ENCODE measurements at regions not wholly inside any gene's neighbourhood (a gene's known extent, or its start where the extent isn't known, plus 50 kb on each side); places are given as distances from the start of the nearest gene placed in this dataset.
"Not testable (repeated sequence)": the region's sequence is repeated elsewhere in the genome, so short reads cannot be mapped to it uniquely, and the experiment has no call there.

- DNase-seq = no peak
These were observed 286.9 kb upstream of the USP25 start for GRCh38 chr21:15442743-15443469.

DNA sequence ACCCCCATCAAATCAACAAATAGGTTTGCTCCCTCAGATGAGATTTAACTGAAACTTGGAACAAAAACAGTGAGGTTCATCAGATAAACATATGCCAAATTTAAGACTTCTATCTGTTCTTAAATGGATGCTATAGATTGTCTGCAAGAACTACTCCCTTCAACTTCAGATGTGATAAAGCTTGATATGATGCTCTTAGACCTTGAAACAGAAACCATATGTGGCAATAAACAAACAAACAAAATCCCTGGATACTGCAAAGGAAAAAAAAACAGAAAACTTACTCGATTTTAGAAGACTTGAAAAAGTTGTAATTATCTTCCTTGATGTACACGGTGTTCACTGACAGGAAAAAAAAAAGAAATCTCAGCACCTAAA, 286.1 kb upstream of the USP25 start:
- no peak for DNase-seq

DNA sequence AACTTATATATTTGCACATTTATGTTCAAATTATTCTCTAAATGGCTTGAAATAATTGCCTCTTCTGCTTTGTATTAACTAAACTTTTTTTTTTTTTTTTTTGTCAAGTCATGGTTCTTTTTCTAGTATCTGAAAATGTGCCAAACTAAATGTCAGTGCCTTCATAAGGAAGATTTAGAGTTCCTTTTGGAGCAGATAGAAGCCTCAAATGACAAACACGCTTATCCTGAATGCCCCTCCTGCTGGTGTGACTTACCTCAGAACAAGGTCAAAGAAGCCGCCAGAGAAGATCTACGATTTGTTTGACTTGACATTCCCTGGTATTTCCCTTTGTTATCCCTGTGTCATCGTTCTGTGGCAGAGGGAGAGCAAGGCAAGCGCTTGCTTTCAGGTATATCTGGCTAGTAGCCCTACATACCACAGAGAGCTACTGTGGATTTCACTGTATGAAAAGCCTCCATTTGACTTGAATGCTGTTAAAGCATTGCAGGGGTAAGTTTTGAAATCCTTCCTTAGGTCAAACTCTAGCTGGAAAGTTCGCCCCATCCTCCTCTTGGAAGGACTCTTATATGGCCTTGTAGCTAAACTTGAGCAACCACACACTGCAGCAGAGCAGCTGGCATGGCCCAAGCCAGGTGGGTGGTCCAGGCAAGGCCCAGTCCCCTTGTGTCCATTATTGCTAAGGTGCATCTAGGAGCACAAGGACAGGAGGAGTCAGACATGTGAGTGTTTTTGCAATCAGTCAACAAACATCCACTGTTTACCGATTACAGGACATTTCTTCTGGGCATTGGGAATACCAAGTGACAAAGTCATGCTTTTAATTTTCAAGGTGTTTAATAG, 285.4 kb upstream of the USP25 start:
- no peak for DNase-seq

DNA sequence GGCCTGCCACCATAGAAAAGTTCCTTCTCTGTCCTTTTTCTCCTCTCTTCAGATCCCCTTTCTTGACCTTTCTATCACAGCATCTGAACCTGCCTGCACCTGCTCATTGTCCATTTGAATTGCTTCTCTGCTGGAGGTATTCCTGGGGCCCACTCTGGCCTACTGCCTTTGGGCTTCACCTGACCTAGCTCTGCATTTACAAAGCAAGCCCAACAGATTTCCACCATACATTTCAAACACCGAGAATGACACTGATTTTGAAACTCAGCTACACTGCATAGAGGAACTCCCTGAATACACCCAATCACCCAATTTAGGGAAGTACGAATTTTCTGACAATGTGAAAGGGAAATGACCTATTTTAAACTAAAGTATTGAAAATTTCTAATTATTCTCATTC, 284.5 kb upstream of the USP25 start:
- DNase-seq = no peak

GRCh38 chr21:15446223-15446622, 283.6 kb upstream of the USP25 start:
- DNase-seq = no peak

DNA sequence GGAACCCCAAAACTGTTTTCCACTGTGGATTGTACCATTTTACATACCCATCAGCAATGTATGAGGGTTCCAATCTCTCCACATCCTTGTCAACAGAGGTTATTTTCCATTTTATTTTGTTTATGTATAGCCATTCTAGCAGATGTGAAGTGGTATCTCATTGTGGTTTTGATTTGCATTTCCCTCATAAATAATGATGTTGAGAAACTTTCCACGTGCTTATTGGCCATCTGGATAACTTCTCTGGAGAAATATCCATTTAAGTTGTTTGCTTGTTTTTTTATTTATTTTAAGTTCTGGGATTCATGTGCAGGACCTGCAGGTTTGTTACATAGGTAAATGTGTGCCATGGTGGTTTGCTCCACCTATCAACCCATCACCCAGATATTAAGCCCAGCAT, 280.2 kb upstream of the USP25 start:
- DNase-seq = no peak

- DNase-seq = no peak
These were observed 276.5 kb upstream of the USP25 start for GRCh38 chr21:15453261-15453660.

DNA sequence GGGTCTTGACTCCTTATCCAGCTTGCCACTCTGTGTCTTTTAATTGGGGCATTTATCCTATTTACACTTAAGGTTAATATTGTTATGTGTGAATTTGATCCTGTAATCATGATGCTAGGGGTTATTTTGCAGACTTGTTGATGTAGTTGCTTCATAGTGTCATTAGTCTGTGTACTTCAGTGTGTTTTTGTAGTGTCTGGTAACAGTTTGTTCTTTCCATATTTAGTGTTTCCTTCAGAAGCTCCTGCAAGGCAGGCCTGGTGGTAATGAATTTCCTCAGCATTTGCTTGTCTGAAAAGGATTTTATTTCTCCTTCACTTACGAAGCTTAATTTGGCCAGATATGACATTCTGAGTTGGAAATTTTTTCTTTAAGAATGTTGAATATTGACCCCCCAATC, 276.0 kb upstream of the USP25 start:
- DNase-seq = not testable (repeated sequence)

GRCh38 chr21:15454931-15455330, 274.9 kb upstream of the USP25 start:
- DNase-seq = not testable (repeated sequence)

GRCh38 chr21:15455819-15456462, 273.8 kb upstream of the USP25 start:
- DNase-seq = no peak

DNA sequence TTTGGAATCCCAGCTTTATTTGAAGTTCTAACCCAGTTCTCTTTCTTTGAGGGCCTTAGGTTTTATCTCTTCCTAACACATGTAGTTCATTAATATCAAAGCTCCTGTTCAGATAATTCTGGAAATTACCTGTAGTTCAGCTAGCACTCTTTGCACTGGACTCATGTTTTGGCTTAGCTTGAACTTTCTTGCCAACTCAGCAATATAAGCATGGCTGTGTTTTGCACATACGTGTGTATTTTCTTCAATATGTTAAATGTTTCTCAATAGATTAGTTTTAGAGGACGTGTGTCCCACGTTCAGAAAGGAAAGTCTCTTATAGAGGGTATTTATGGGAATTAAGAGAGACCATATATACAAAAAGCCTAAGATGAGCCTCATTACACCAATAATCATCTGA, 271.8 kb upstream of the USP25 start:
- DNase-seq = no peak

DNA sequence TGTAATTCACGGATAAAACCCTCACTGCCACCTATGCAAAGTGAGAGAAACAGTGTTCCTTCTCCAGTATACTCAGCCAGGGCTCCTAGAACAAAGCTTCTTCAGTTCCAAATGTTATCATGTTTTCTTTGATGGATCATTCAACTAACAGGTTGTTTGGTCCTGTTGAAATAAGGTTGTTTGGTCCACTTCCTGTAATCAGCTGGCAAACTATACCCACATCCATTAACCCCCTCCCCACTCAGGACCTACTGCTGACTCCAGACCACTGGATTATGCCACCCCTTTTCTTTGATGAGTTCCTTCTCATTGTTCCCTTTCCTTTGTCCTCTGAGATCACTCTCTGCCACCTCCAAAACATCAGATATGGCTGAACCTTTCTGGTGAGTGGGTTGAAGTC, 267.7 kb upstream of the USP25 start:
- DNase-seq = no peak

DNA sequence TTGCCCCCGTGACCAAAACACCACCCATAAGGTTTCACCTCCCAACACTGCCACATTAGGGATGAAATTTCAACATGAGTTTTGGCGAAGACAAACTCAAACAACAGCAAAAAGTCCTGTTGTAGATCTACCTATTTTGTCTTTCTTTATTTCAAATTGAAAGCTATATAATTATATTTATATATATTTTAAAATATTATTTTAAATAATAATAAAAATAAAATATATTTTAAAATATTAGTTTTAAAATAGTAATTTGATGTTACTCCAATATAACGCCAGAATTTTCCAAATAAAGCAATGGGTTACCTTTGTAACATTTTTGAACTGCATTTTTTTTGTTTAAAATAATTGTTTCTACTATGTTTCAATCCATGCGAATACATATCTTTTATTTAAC, 263.5 kb upstream of the USP25 start:
- no peak for DNase-seq

GRCh38 chr21:15468368-15468767, 261.4 kb upstream of the USP25 start:
- DNase-seq = no peak

DNA sequence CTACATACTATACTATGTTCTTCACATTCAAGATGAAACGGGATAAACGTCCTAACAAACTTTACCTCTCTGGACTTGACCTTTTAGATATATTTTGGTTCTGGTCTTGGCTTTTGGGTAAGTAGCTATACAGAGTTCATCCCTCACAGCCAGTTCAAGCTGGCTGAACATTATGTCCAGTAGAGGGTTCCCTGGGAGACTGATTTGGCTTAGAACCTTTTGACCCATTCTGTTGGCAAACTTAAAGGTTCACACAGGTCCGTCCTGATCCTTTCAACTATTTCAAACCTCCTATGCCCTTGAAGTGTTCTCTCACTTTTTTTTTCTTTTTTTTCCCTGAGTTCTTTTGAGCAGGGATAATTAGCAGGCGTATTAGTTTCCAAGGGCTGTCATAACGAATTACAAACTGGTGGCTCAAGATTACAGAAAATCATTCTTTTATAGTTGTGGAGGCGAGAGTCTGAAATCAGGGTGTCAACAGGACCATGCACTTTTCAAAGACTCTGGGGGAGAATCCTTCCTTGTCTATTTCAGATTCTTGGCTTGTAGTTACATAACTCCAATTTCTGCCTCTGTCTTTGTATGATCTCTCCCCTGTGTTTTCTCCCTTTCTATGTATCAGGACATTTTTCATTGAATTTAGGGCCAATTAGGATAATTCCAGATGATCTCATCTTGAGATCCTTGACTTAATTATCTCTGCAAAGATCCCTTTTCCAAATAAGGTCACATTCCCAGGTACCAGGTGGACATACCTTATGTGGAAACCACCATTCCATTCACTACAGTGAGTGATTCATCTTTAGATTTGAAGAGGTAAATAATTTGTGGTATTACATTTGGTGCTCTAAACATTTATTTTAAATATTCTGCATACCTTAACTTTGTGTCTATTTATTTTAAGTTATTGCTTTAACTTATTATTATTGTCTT, 257.4 kb upstream of the USP25 start:
- DNase-seq = no peak

GRCh38 chr21:15477773-15478172, 252.0 kb upstream of the USP25 start:
- DNase-seq = not testable (repeated sequence)

GRCh38 chr21:15480160-15480559, 249.6 kb upstream of the USP25 start:
- no peak for DNase-seq

DNA sequence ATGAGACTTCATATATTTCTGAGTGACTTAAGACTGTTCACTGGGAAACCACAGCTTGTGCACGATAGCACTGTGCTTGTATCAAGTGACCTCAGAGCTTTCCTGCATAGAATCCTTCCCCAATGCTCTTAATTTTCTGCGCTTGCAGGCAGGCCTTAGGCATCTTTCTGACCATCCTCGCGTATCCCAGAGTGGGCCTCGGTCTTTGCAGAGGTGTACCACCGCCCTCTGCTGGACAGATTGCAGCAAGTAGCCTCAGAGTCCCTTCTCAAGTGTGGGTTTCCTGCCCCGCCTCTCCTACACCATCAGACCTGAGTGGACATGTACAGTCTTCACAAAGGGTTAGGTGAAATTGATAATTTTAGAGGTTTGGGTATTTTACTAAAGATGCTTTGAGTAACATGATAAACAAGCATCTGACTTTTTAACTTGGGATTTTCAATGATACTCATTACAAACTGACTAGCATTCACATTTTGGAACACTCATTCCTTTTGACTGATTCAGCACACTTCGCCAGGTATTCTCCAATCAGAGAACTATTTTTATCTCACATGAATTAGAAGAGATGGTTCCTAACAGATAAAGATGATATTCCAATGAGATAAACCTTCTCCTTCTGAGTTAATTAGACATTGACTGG, 246.5 kb upstream of the USP25 start:
- peak; percentile 92 for DNase-seq

GRCh38 chr21:15486460-15487195, 243.2 kb upstream of the USP25 start:
- no peak for DNase-seq

DNA sequence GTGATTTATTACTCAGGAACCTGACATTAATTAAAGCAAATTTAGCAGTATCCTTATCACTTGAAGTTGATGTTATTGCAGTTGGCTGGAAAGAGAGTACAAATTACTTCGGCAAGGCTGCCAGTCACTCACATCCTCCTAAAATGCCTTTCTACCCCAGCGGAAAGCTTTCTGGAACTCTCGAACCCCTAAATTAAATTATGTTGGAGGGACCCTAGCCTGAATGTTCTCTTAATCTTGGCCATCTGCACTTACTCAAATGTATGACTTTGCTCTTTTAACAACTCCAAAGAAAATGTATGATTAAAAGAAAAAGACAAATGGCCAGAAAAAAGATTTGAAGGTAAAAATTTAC, 242.6 kb upstream of the USP25 start:
- no peak for DNase-seq

GRCh38 chr21:15491100-15491499, 238.7 kb upstream of the USP25 start:
- no peak for DNase-seq

DNA sequence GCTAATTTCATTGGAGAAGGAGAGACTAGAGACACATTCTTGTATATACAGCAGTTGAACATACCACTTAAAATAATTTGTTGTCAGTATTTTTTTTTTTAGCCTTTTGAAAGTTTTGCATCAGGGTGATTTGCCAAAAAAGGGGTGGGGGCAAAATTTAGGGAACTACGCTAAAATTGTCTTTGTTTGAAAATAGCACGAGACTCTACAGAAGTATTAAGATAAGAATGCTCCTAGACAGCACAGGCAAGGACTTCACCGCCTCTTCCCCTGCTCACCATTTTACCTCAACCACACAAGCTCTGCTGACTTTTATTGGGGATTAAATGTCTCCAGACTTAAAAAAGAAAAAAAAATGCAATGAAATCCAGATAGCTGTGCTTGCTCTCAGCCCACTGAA, 236.1 kb upstream of the USP25 start:
- DNase-seq = no peak

Data from right hindlimb (tissue), 1 donor.